Hematopoietic multipotent progenitor cell (in vitro differentiated cells): ENCODE measurements at regions not wholly inside any gene's neighbourhood (a gene's known extent, or its start where the extent isn't known, plus 50 kb on each side); places are given as distances from the start of the nearest gene placed in this dataset.
"Not testable (repeated sequence)": the region's sequence is repeated elsewhere in the genome, so short reads cannot be mapped to it uniquely, and the experiment has no call there.

Experiments
- DNase-seq, 3 donors: peaks; one replicate each; pipeline ENCODE4 v3.0.0-alpha.2; 2011 to 2015; ENCODE audit warnings: low read depth in 2 of 3, low spot score in 2 of 3

GRCh38 chr7:19882893-19883292 lies 109.5 kb upstream of the TMEM196 start:
- not testable (repeated sequence) for DNase-seq

- DNase-seq: no peak
These were observed 98.7 kb upstream of the TMEM196 start for GRCh38 chr7:19872094-19872493.

GRCh38 chr7:19871102-19871501 lies 97.7 kb upstream of the TMEM196 start:
- no peak for DNase-seq

GRCh38 chr7:19869979-19870378 lies 96.6 kb upstream of the TMEM196 start:
- no peak for DNase-seq

- no peak for DNase-seq
These were observed 79.9 kb upstream of the TMEM196 start for GRCh38 chr7:19853261-19853832.

- DNase-seq: no peak
These were observed 78.8 kb upstream of the TMEM196 start for GRCh38 chr7:19852192-19852591.

GRCh38 chr7:19851504-19851903 lies 78.1 kb upstream of the TMEM196 start:
- no peak for DNase-seq

- DNase-seq: no peak
These were observed 61.1 kb upstream of the TMEM196 start for GRCh38 chr7:19834566-19834965.

GRCh38 chr7:19830604-19831003 lies 57.2 kb upstream of the TMEM196 start:
- DNase-seq: no peak
